ENCODE measurements at regions not wholly inside any gene's neighbourhood (a gene's known extent, or its start where the extent isn't known, plus 50 kb on each side); places are given as distances from the start of the nearest gene placed in this dataset.

DNA sequence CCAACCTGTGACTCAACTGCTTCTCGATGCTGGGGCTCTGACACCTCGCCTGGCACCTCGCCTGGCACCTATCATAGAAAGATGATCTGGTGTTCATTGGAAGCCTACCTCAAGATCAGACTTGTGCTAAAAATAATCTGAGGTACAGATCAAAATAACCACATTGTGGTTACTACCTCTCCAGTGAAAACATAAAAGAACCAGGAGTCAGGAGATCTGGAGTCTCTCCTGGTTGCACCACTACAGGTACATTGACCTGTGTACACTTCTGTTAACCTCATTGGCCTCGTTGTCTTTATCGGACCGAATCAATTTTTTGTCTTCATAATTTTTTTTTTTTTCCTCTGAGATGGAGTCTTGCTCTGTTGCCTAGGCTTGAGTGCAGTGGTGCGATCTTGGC is 695.9 kb downstream of the HDGFL1 start:
- DNase-seq: no peak
- Histone ChIP-seq H3K27me3 (ENCODE audit: low read depth) (no peaks in the 10 kb centered on the region), H3K36me3 (no peaks in the 10 kb centered on the region), H3K4me3 (no peak overlapping the region), H3K4me1 (no peaks in the 10 kb centered on the region), H3K9me3 (replicated peaks) (peaks cover 10% of the 10 kb centered on the region), H3K27ac (replicated peaks) (no peak overlapping the region)
- intact Hi-C loops (cut with micrococcal nuclease): no loop called here
- TF ChIP-seq, protein P1, sequence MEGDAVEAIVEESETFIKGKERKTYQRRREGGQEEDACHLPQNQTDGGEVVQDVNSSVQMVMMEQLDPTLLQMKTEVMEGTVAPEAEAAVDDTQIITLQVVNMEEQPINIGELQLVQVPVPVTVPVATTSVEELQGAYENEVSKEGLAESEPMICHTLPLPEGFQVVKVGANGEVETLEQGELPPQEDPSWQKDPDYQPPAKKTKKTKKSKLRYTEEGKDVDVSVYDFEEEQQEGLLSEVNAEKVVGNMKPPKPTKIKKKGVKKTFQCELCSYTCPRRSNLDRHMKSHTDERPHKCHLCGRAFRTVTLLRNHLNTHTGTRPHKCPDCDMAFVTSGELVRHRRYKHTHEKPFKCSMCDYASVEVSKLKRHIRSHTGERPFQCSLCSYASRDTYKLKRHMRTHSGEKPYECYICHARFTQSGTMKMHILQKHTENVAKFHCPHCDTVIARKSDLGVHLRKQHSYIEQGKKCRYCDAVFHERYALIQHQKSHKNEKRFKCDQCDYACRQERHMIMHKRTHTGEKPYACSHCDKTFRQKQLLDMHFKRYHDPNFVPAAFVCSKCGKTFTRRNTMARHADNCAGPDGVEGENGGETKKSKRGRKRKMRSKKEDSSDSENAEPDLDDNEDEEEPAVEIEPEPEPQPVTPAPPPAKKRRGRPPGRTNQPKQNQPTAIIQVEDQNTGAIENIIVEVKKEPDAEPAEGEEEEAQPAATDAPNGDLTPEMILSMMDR (IDR thresholded peaks at IDR 0.05; ENCODE audit: borderline replicate concordance): no peak

DNA sequence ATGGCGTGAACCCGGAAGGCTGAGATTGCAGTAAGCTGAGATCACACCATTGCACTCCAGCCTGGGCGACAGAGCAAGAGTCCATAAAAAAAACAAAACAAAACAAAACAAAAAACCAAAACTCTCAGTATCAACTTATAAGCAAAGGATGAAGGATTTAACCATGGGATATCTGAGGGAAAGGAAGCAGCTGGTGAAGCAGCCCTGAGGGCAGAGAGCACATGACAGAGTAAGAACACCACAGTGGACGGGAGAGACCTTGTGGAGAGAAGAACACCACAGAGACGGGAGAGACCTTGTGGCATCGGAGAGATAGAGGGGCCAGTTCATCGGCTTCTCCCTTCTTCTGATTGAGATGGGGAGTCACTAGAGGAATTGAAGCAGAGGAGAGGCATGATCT is 697.2 kb downstream of the HDGFL1 start:
- TF ChIP-seq, protein P1 (IDR thresholded peaks at IDR 0.05; ENCODE audit: borderline replicate concordance): no peak
- no peaks in the 10 kb centered on the region for H3K36me3 ChIP-seq
- H3K27me3 ChIP-seq (ENCODE audit: low read depth): no peaks in the 10 kb centered on the region
- H3K27ac ChIP-seq (replicated peaks): no peak overlapping the region
- H3K4me3 ChIP-seq: no peak overlapping the region
- H3K9me3 ChIP-seq (replicated peaks): no peaks in the 10 kb centered on the region
- no peaks in the 10 kb centered on the region for H3K4me1 ChIP-seq
- intact Hi-C loops (cut with micrococcal nuclease): no loop called here
- no peak for DNase-seq

DNA sequence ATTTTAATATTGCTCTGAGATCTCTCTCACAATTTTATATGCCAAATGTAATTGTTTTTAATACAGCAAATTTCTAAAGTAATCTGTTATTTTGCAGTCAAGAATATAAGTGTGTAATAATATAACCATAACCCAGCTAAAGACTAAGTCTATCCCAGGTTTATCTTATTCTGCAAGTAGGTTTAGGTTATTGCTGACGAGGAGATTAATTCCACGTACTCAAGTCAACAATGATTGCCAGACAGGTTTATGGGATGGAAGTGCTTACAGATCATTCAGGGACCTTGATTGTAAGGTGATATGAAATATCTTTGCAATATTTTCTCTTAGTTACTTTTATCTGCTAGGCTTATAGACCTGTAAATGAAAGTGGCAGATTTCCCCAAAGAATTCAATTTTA is 698.3 kb downstream of the HDGFL1 start:
- H3K36me3 ChIP-seq: no peaks in the 10 kb centered on the region
- DNase-seq: no peak
- H3K4me1 ChIP-seq: peaks cover 4% of the 10 kb centered on the region
- intact Hi-C loops (cut with micrococcal nuclease): no loop called here
- no peak overlapping the region for H3K4me3 ChIP-seq
- no peak overlapping the region for H3K27ac ChIP-seq (replicated peaks)
- no peaks in the 10 kb centered on the region for H3K27me3 ChIP-seq (ENCODE audit: low read depth)
- no peaks in the 10 kb centered on the region for H3K9me3 ChIP-seq (replicated peaks)
- TF ChIP-seq, protein P1 (IDR thresholded peaks at IDR 0.05; ENCODE audit: borderline replicate concordance): no peak

DNA sequence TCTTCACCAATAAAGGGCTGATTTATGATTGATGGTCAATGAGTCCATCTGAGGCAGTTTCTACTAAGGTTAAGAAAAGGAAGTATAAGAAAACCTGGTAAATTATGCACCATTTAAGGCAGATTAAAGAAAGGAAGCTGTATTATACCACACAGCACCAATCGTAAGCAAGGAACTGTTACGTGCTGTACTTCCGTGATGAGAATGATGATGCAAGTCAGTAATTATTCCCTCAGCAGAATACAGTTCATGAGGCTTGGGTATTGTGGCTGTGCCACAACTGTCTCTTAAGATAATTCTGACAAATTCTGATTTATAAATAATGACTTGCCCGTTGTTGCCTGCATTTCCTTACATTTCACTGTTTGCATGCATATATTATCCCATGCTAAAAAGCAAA is 699.0 kb downstream of the HDGFL1 start:
- H3K9me3 ChIP-seq (replicated peaks): no peaks in the 10 kb centered on the region
- H3K4me3 ChIP-seq: no peak overlapping the region
- TF ChIP-seq, protein P1 (IDR thresholded peaks at IDR 0.05; ENCODE audit: borderline replicate concordance): no peak
- H3K4me1 ChIP-seq: peaks cover 4% of the 10 kb centered on the region
- DNase-seq: no peak
- no peak overlapping the region for H3K27ac ChIP-seq (replicated peaks)
- no peaks in the 10 kb centered on the region for H3K27me3 ChIP-seq (ENCODE audit: low read depth)
- no peaks in the 10 kb centered on the region for H3K36me3 ChIP-seq
- intact Hi-C loops (cut with micrococcal nuclease): no loop called here

DNA sequence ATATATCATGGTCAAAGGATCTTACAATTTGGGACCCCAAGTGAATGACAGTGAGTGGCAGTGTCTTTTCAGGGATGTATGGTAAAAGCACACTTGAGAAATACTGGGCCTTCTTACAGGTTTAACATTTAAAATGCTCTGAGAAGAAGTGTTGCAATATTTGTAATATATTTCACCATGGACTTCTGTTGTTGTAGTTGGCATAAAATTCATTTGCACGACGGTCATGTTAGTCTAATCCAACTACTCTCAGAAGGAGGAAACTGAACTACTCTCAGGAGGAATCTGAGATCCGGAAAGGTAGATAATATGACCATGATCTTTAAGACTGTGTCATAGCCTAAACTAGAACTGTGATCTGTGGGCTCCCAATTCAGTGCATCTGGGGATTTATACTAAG is 700.1 kb downstream of the HDGFL1 start:
- intact Hi-C loops (cut with micrococcal nuclease): no loop called here
- no peaks in the 10 kb centered on the region for H3K9me3 ChIP-seq (replicated peaks)
- H3K27ac ChIP-seq (replicated peaks): no peak overlapping the region
- no peaks in the 10 kb centered on the region for H3K36me3 ChIP-seq
- no peak overlapping the region for H3K4me3 ChIP-seq
- peaks cover 4% of the 10 kb centered on the region for H3K4me1 ChIP-seq
- TF ChIP-seq, protein P1 (IDR thresholded peaks at IDR 0.05; ENCODE audit: borderline replicate concordance): no peak
- DNase-seq: no peak
- no peaks in the 10 kb centered on the region for H3K27me3 ChIP-seq (ENCODE audit: low read depth)

DNA sequence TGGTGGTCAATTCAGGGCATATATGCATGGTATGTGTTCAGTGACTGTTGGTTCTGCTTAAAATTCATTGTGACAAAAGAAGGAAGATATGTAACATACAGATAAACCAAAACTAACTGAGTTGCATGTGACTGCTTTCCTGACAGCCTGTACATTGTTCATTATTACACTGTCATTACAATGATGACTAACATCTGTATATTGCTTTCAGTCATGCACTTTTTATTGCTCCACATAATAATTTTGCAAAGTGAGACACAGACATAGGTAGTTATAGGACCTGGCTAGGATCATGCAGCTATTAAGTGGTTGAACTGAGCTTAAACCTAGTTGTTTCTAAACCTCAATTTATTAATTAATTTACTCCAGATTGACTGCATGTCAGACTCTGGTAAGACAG is 703.2 kb downstream of the HDGFL1 start:
- intact Hi-C loops (cut with micrococcal nuclease): no loop called here
- DNase-seq: no peak
- Histone ChIP-seq H3K27ac (replicated peaks) (no peak overlapping the region), H3K4me1 (peaks cover 4% of the 10 kb centered on the region), H3K4me3 (no peak overlapping the region), H3K9me3 (replicated peaks) (no peaks in the 10 kb centered on the region), H3K36me3 (no peaks in the 10 kb centered on the region), H3K27me3 (ENCODE audit: low read depth) (no peaks in the 10 kb centered on the region)
- TF ChIP-seq, protein P1 (IDR thresholded peaks at IDR 0.05; ENCODE audit: borderline replicate concordance): no peak

Data from left ventricle myocardium inferior (tissue), 1 donor.